ENCODE measurements at regions not wholly inside any gene's neighbourhood (a gene's known extent, or its start where the extent isn't known, plus 50 kb on each side); places are given as distances from the start of the nearest gene placed in this dataset.

GRCh38 chr2:2540406-2540805 is 209.3 kb upstream of the MYT1L start:
- no peaks in the 10 kb centered on the region for H3K36me3 ChIP-seq
- no peaks in the 10 kb centered on the region for H3K4me1 ChIP-seq
- H3K4me3 ChIP-seq, result no peak overlapping the region
- TF ChIP-seq EP300 (IDR thresholded peaks at IDR 0.05), result no peak
- no peak for TF ChIP-seq POLR2AphosphoS5 (IDR thresholded peaks at IDR 0.05)
- TF ChIP-seq CTCF (IDR thresholded peaks at IDR 0.05), result no peak
- no peak for TF ChIP-seq POLR2A (IDR thresholded peaks at IDR 0.05)
- intact Hi-C loops (cut with DNase I), result no loop called here
- no peaks in the 10 kb centered on the region for H3K27me3 ChIP-seq
- WGBS, 2 donors, result 81 to 86% methylated on average over 9 of the region's 9 CpGs
- DNase-seq, result no peak
- no peak overlapping the region for H3K27ac ChIP-seq
- H3K9me3 ChIP-seq, result no peaks in the 10 kb centered on the region

DNA sequence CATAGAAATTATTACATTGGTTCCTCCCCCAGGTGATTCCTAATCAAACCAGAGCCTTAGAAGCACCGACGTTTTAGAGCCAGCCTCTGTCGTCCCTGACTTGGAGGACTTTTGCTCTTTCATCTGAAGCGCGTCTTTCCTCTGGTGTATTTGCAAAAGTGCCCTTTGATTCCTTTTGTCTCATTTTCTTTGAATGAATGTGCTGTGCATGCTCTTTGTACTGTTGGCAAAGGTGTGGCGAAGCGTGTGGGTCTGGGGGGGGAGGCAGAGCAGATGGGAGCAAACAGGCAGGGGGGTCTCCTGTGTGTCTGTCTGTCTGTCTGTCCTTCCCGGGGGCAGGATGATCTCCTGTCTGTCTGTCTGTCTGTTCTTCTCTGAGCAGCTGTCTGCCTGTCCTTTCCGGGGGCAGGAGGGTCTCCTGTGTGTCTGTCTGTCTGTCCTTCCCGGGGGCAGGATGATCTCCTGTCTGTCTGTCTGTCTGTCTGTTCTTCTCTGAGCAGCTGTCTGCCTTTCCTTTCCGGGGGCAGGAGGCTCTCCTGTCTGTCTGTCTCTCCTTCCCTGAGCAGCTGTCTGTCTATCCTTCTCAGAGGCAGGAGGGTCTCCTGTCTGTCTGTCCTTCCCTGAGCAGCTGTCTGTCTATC is 205.5 kb upstream of the MYT1L start:
- WGBS, 2 donors, result 46 to 67% methylated on average over 11 of the region's 11 CpGs
- Histone ChIP-seq H3K27ac (no peak overlapping the region), H3K27me3 (no peaks in the 10 kb centered on the region), H3K36me3 (no peaks in the 10 kb centered on the region), H3K4me1 (no peaks in the 10 kb centered on the region), H3K9me3 (no peaks in the 10 kb centered on the region), H3K4me3 (no peak overlapping the region)
- TF ChIP-seq CTCF (IDR thresholded peaks at IDR 0.05) (no peak), POLR2A (IDR thresholded peaks at IDR 0.05) (no peak), POLR2AphosphoS5 (IDR thresholded peaks at IDR 0.05) (no peak), EP300 (IDR thresholded peaks at IDR 0.05) (no peak)
- intact Hi-C loops (cut with DNase I), result no loop called here
- DNase-seq, result no peak

- 89% methylated on average over 10 of the region's 10 CpGs for WGBS, 2 donors
- DNase-seq, result no peak
- no peak overlapping the region for H3K27ac ChIP-seq
- no peak overlapping the region for H3K4me3 ChIP-seq
- H3K4me1 ChIP-seq, result no peaks in the 10 kb centered on the region
- intact Hi-C loops (cut with DNase I), result no loop called here
- no peak for TF ChIP-seq POLR2A (IDR thresholded peaks at IDR 0.05)
- TF ChIP-seq EP300 (IDR thresholded peaks at IDR 0.05), result no peak
- no peak for TF ChIP-seq POLR2AphosphoS5 (IDR thresholded peaks at IDR 0.05)
- no peak for TF ChIP-seq CTCF (IDR thresholded peaks at IDR 0.05)
- H3K36me3 ChIP-seq, result no peaks in the 10 kb centered on the region
- H3K9me3 ChIP-seq, result no peaks in the 10 kb centered on the region
- no peaks in the 10 kb centered on the region for H3K27me3 ChIP-seq
These were observed 199.3 kb upstream of the MYT1L start for GRCh38 chr2:2530334-2530733.

DNA sequence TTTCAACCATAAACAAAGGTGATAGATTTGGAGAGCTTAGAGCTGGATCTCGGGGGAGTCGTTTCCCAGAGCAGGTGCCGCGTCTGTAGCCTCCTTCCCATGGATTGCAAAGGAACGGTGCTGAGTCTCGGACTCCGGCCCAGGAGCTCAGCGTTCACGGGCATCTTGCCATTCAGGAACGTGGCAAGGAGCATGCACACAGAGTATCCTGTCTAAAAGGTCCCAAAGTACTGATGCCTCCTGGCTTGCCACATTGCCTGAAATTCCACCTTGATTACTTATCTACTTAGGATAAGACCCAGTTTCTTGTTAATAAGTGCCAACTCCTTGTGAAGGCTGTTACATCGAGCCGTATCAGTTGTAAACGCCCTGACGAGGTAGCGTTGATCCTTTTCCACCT is 197.8 kb upstream of the MYT1L start:
- Histone ChIP-seq H3K9me3 (no peaks in the 10 kb centered on the region), H3K27ac (no peak overlapping the region), H3K27me3 (no peaks in the 10 kb centered on the region), H3K4me1 (peaks cover 0 to 8% (median 6%) of the 10 kb centered on the region in 4 donors), H3K36me3 (no peaks in the 10 kb centered on the region), H3K4me3 (no peak overlapping the region)
- intact Hi-C loops (cut with DNase I), result no loop called here
- TF ChIP-seq POLR2AphosphoS5 (IDR thresholded peaks at IDR 0.05), result no peak
- TF ChIP-seq POLR2A (IDR thresholded peaks at IDR 0.05), result no peak
- no peak for TF ChIP-seq CTCF (IDR thresholded peaks at IDR 0.05)
- TF ChIP-seq EP300 (IDR thresholded peaks at IDR 0.05), result no peak
- no peak for DNase-seq
- 86 to 87% methylated on average over 15 of the region's 15 CpGs for WGBS, 2 donors

DNA sequence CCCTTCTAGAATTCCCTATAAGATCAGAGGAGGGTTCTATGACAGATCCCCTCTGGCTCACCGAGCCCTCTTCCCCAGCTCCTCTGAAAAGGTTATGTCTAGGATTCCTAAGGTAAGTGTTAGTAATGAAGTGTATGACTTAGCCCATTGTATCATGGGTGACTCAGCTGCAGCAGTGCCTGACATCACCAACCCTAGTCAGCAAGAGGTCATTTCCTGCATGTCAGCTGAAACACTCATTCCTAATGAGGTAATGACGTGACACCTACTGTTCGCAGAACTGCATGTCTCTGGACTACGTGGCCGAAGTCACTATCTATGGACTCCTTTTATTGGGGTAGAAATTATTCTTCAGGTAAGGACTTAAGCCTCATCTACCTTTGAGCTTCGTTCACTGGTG is 196.1 kb upstream of the MYT1L start:
- WGBS, 2 donors, result 83 to 84% methylated on average over 6 of the region's 6 CpGs
- TF ChIP-seq EP300 (IDR thresholded peaks at IDR 0.05) (no peak), CTCF (IDR thresholded peaks at IDR 0.05) (no peak), POLR2A (IDR thresholded peaks at IDR 0.05) (no peak), POLR2AphosphoS5 (IDR thresholded peaks at IDR 0.05) (no peak)
- H3K4me1 ChIP-seq, result peaks cover 0 to 22% (median 16%) of the 10 kb centered on the region in 4 donors
- DNase-seq, result peak; percentile 19
- no peak overlapping the region for H3K27ac ChIP-seq
- H3K9me3 ChIP-seq, result no peaks in the 10 kb centered on the region
- intact Hi-C loops (cut with DNase I), result no loop called here
- H3K36me3 ChIP-seq, result no peaks in the 10 kb centered on the region
- H3K4me3 ChIP-seq, result no peak overlapping the region
- H3K27me3 ChIP-seq, result no peaks in the 10 kb centered on the region

All from sigmoid colon (tissue), 6 donors.